ENCODE measurements at regions not wholly inside any gene's neighbourhood (a gene's known extent, or its start where the extent isn't known, plus 50 kb on each side); places are given as distances from the start of the nearest gene placed in this dataset.

DNA sequence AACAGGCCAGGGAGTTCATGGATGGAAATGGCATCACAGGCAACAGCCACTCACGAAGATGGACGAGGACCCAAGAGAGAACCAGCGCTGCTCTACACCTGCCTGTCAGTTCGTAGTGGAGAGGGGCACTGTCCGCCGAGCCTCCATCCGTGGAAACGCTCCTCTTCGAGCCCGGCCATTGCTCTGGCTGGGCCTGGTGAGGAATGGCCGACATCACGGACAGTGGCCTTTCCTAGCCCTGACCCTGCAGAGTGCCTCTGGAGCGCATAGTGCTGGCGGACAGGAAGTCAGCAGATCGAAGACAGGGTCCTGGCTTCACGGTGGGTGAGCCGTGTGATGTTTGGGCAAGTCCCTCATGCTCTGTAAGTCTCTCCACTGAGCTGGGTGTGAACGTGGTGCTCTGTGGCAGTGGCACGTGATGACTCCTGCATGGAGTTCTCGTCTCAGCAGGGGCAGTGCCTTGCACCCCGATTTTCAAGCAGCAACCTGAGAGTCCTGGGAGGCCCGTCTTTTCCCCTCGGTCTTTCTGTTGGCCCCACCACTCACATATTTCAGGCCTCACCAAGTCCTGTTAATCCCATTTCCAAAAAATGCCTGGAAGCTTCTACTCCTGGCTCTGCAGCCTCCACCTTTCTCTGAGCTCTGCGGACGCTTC, 214.4 kb downstream of the ERMARD start (continued):
- TF ChIP-seq POU5F1 (IDR thresholded peaks at IDR 0.05; ENCODE audit: low read depth, low read length): no peak
- no peak for TF ChIP-seq JUN (IDR thresholded peaks at IDR 0.05; ENCODE audit: low read depth, low read length)
- TF ChIP-seq CHD2 (IDR thresholded peaks at IDR 0.05; ENCODE audit: low read length): no peak
- TF ChIP-seq SUZ12 (IDR thresholded peaks at IDR 0.05; ENCODE audit: low read length): no peak
- TF ChIP-seq TCF12 (IDR thresholded peaks at IDR 0.05; ENCODE audit: low read depth, low read length): no peak
- TF ChIP-seq, protein P1, sequence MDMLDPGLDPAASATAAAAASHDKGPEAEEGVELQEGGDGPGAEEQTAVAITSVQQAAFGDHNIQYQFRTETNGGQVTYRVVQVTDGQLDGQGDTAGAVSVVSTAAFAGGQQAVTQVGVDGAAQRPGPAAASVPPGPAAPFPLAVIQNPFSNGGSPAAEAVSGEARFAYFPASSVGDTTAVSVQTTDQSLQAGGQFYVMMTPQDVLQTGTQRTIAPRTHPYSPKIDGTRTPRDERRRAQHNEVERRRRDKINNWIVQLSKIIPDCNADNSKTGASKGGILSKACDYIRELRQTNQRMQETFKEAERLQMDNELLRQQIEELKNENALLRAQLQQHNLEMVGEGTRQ (IDR thresholded peaks at IDR 0.05; ENCODE audit: low read length): no peak
- no peak for TF ChIP-seq EZH2 (IDR thresholded peaks at IDR 0.05; ENCODE audit: low read depth, low read length, severe bottlenecking)

Data from H1 (cell line).